ENCODE measurements at regions not wholly inside any gene's neighbourhood (a gene's known extent, or its start where the extent isn't known, plus 50 kb on each side); places are given as distances from the start of the nearest gene placed in this dataset.

DNA sequence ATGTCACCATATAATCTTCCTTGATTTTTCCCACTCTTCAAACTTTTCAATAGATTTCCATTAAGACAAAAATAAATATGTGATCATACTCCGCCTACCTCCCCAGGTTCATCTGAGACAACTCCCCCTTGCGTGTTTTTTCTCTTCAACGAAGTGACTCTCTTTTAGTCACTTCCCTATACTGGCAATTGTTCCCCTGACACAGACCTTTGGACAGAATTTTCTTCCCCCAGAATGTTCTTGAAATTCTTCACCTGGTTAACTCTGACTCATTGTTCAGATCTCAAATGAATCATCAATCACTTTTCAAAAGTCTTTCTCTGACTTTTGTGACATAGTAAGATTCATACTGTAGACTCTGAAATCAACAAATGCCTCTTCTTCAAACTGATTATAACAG, 727.3 kb upstream of the LMO3 start:
- H3K4me3 ChIP-seq (ENCODE audit: low read depth, low read length, poor library complexity, severe bottlenecking): no peak overlapping the region
- no peak overlapping the region for H3K4me2 ChIP-seq (ENCODE audit: low read length)
- H3K4me1 ChIP-seq (ENCODE audit: insufficient read depth, low read length, poor library complexity, severe bottlenecking): no peaks in the 10 kb centered on the region
- no peaks in the 10 kb centered on the region for H3K79me2 ChIP-seq (ENCODE audit: insufficient read depth, low read depth, low read length)
- H4K20me1 ChIP-seq (ENCODE audit: insufficient read depth, low read length): no peaks in the 10 kb centered on the region
- no TSS peak for BruUV-seq (replicated peaks)
- no peak for DNase-seq (ENCODE audit: low spot score)
- H3K9me3 ChIP-seq (ENCODE audit: low read length): no peaks in the 10 kb centered on the region
- intact Hi-C loops (cut with micrococcal nuclease; ENCODE audit: unreplicated experiment): no loop called here
- CTCF ChIA-PET (ENCODE audit: unreplicated experiment): no interaction called here
- no peak overlapping the region for H2AFZ ChIP-seq (ENCODE audit: low read length)
- H3K36me3 ChIP-seq (ENCODE audit: insufficient read depth, low read length): no peaks in the 10 kb centered on the region
- POLR2A ChIA-PET: interaction anchor here (1.0 kb wide), 1 partner anchor 9 kb away, joined by 6 read pairs; no protein-coding TSS in a partner anchor
- no peaks in the 10 kb centered on the region; the same call in 1 of the 2 replicates for H3K9me2 ChIP-seq (ENCODE audit: insufficient read depth, low read length)
- no peak for TF ChIP-seq EZH2phosphoT487 (IDR thresholded peaks at IDR 0.05; ENCODE audit: borderline replicate concordance, low read depth, low read length)
- TF ChIP-seq, protein P1, sequence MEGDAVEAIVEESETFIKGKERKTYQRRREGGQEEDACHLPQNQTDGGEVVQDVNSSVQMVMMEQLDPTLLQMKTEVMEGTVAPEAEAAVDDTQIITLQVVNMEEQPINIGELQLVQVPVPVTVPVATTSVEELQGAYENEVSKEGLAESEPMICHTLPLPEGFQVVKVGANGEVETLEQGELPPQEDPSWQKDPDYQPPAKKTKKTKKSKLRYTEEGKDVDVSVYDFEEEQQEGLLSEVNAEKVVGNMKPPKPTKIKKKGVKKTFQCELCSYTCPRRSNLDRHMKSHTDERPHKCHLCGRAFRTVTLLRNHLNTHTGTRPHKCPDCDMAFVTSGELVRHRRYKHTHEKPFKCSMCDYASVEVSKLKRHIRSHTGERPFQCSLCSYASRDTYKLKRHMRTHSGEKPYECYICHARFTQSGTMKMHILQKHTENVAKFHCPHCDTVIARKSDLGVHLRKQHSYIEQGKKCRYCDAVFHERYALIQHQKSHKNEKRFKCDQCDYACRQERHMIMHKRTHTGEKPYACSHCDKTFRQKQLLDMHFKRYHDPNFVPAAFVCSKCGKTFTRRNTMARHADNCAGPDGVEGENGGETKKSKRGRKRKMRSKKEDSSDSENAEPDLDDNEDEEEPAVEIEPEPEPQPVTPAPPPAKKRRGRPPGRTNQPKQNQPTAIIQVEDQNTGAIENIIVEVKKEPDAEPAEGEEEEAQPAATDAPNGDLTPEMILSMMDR (conservative IDR thresholded peaks at IDR 0.05; ENCODE audit: low read length): no peak
- no peak overlapping the region for H3K27ac ChIP-seq (ENCODE audit: low read depth, low read length, poor library complexity, severe bottlenecking)

DNA sequence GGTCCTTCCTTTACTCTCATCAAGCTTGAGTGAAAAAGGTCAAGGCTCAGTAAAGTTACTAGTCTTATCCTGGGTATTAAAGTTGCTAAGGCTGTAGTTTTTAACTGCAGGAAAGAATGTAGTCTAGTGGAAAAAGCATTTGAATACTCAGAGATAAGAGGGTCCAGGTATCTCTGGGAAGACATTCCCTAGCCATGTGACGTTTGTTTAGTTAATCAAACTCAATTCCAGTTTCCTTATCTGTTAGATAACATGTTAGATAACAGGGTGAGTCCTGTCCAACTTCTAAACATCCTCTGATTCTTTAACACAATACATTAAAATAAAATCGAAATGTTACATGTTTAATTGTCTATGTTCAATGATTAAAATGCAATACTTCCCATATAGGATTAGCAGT, 720.7 kb upstream of the LMO3 start:
- DNase-seq (ENCODE audit: low spot score): no peak
- BruUV-seq (replicated peaks): no TSS peak
- no peaks in the 10 kb centered on the region for H3K79me2 ChIP-seq (ENCODE audit: insufficient read depth, low read depth, low read length)
- H3K4me3 ChIP-seq (ENCODE audit: low read depth, low read length, poor library complexity, severe bottlenecking): no peak overlapping the region
- POLR2A ChIA-PET: no interaction called here
- no peak for TF ChIP-seq EZH2phosphoT487 (IDR thresholded peaks at IDR 0.05; ENCODE audit: borderline replicate concordance, low read depth, low read length)
- TF ChIP-seq, protein P1 (conservative IDR thresholded peaks at IDR 0.05; ENCODE audit: low read length): no peak
- H3K9me2 ChIP-seq (ENCODE audit: insufficient read depth, low read length): no peaks in the 10 kb centered on the region
- intact Hi-C loops (cut with micrococcal nuclease; ENCODE audit: unreplicated experiment): no loop called here
- no peak overlapping the region for H3K27ac ChIP-seq (ENCODE audit: low read depth, low read length, poor library complexity, severe bottlenecking)
- no peaks in the 10 kb centered on the region for H3K4me1 ChIP-seq (ENCODE audit: insufficient read depth, low read length, poor library complexity, severe bottlenecking)
- H3K4me2 ChIP-seq (ENCODE audit: low read length): no peak overlapping the region
- no peaks in the 10 kb centered on the region for H3K36me3 ChIP-seq (ENCODE audit: insufficient read depth, low read length)
- no peaks in the 10 kb centered on the region for H3K9me3 ChIP-seq (ENCODE audit: low read length)
- H4K20me1 ChIP-seq (ENCODE audit: insufficient read depth, low read length): no peaks in the 10 kb centered on the region
- no peak overlapping the region for H2AFZ ChIP-seq (ENCODE audit: low read length)
- CTCF ChIA-PET (ENCODE audit: unreplicated experiment): no interaction called here

DNA sequence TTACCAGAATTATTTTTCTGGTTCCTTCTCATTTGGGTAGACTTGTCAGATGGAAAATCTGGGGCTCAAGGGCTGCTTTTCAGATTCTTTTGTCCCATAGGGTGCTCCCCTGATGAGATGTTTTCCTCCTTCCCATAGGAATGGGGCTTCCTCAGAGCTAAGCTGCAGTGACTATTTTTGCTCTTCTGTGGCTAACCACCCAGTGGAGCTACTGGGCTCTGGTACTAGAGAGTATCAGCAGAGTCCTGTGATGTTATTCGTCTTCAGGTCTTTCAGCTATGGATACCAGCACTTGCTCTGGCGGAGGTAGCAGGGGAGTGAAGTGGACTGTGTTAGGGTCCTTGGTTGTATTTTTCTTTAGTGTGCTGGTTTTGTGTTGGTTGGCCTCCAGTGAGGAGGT, 716.1 kb upstream of the LMO3 start:
- Histone ChIP-seq H3K79me2 (ENCODE audit: insufficient read depth, low read depth, low read length) (no peaks in the 10 kb centered on the region), H2AFZ (ENCODE audit: low read length) (no peak overlapping the region), H3K27ac (ENCODE audit: low read depth, low read length, poor library complexity, severe bottlenecking) (no peak overlapping the region), H3K4me1 (ENCODE audit: insufficient read depth, low read length, poor library complexity, severe bottlenecking) (no peaks in the 10 kb centered on the region), H3K4me3 (ENCODE audit: low read depth, low read length, poor library complexity, severe bottlenecking) (no peak overlapping the region), H4K20me1 (ENCODE audit: insufficient read depth, low read length) (no peaks in the 10 kb centered on the region), H3K9me2 (ENCODE audit: insufficient read depth, low read length) (no peaks in the 10 kb centered on the region), H3K36me3 (ENCODE audit: insufficient read depth, low read length) (no peaks in the 10 kb centered on the region), H3K4me2 (ENCODE audit: low read length) (no peak overlapping the region), H3K9me3 (ENCODE audit: low read length) (no peaks in the 10 kb centered on the region)
- TF ChIP-seq EZH2phosphoT487 (IDR thresholded peaks at IDR 0.05; ENCODE audit: borderline replicate concordance, low read depth, low read length): no peak
- TF ChIP-seq, protein P1 (conservative IDR thresholded peaks at IDR 0.05; ENCODE audit: low read length): no peak
- DNase-seq (ENCODE audit: low spot score): no peak
- CTCF ChIA-PET (ENCODE audit: unreplicated experiment): no interaction called here
- BruUV-seq (replicated peaks): no TSS peak
- intact Hi-C loops (cut with micrococcal nuclease; ENCODE audit: unreplicated experiment): no loop called here
- POLR2A ChIA-PET: no interaction called here
